ENCODE measurements at regions not wholly inside any gene's neighbourhood (a gene's known extent, or its start where the extent isn't known, plus 50 kb on each side); places are given as distances from the start of the nearest gene placed in this dataset.

DNA sequence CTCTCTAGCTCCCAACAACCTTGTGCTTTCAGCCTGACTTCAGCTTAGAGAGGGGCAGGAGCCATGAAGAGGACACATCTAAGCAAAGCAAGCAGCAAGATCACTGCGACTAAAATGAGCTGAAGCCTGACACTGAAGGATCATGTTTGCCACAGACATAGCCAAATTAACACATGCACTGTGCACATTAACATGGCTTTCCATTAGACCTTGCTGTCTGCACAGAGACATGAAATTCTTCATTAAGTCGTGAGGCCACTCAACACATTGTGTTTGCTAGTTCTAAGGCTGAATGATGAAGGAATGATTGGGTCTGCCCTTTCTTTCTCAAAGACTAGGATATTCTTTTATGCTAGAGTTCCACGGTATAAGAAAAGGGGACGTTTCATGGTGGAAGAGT, 558.3 kb upstream of the PSMD7 start:
- DNase-seq (ENCODE audit: low spot score in 2 of 2), result no peak
- TF ChIP-seq, protein P1, sequence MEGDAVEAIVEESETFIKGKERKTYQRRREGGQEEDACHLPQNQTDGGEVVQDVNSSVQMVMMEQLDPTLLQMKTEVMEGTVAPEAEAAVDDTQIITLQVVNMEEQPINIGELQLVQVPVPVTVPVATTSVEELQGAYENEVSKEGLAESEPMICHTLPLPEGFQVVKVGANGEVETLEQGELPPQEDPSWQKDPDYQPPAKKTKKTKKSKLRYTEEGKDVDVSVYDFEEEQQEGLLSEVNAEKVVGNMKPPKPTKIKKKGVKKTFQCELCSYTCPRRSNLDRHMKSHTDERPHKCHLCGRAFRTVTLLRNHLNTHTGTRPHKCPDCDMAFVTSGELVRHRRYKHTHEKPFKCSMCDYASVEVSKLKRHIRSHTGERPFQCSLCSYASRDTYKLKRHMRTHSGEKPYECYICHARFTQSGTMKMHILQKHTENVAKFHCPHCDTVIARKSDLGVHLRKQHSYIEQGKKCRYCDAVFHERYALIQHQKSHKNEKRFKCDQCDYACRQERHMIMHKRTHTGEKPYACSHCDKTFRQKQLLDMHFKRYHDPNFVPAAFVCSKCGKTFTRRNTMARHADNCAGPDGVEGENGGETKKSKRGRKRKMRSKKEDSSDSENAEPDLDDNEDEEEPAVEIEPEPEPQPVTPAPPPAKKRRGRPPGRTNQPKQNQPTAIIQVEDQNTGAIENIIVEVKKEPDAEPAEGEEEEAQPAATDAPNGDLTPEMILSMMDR (IDR thresholded peaks at IDR 0.05), result no peak
- TF ChIP-seq POLR2AphosphoS5 (IDR thresholded peaks at IDR 0.05), result no peak
- no peak for TF ChIP-seq EP300 (IDR thresholded peaks at IDR 0.05)
- no peak for TF ChIP-seq POLR2A (IDR thresholded peaks at IDR 0.05)
- Histone ChIP-seq H3K9me3 (no peaks in the 10 kb centered on the region), H3K36me3 (no peaks in the 10 kb centered on the region), H3K4me1 (no peaks in the 10 kb centered on the region), H3K27me3 (no peaks in the 10 kb centered on the region), H3K4me3 (no peak overlapping the region), H3K27ac (no peak overlapping the region)
- 85% methylated on average over 4 of the region's 4 CpGs for WGBS

DNA sequence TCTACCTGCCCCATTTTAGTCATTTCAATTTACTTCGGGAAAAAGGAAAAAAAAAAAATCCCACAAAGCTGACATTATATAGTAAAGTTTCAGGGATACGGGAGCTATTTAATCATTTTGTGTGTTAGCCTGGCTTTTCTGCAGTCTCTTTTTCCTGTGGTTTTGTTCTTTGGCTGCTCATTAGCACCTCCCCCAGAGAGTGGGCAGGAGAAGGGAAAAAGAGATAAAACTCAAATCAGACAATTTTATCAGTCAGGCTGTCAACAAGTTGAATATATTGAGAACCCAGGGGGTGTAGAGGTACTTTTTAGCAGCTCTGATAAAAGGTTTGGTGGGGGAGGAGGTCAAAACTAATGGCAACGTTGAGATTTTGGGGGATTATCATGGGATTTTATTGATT, 559.0 kb upstream of the PSMD7 start:
- TF ChIP-seq EP300 (IDR thresholded peaks at IDR 0.05), result no peak
- TF ChIP-seq POLR2AphosphoS5 (IDR thresholded peaks at IDR 0.05), result no peak
- TF ChIP-seq POLR2A (IDR thresholded peaks at IDR 0.05), result no peak
- TF ChIP-seq, protein P1 (IDR thresholded peaks at IDR 0.05), result no peak
- Histone ChIP-seq H3K9me3 (no peaks in the 10 kb centered on the region), H3K36me3 (no peaks in the 10 kb centered on the region), H3K27me3 (no peaks in the 10 kb centered on the region), H3K4me1 (no peaks in the 10 kb centered on the region), H3K4me3 (no peak overlapping the region), H3K27ac (no peak overlapping the region)
- DNase-seq (ENCODE audit: low spot score in 2 of 2), result no peak
- 67% methylated on average over 3 of the region's 3 CpGs for WGBS

DNA sequence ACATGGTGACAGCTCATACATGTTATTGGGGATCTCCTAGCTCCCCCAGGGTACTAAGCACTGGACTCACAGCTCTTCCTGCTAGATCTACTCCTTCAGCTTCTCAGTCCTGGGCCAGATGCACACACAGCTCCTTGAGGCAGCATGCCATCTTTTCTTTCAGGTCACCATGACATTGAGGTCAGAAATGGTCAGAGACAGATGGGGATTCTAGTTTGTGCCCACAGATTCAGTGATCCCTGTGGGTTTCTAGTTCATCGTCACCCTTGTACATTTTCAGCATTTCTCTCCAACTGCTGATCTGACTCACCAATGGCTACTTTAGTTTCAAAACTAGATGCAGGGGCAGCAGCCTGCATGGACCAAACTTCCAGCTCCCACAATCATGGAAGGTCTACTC, 560.7 kb upstream of the PSMD7 start:
- TF ChIP-seq, protein P1 (IDR thresholded peaks at IDR 0.05), result no peak
- no peak for TF ChIP-seq EP300 (IDR thresholded peaks at IDR 0.05)
- TF ChIP-seq POLR2AphosphoS5 (IDR thresholded peaks at IDR 0.05), result no peak
- TF ChIP-seq POLR2A (IDR thresholded peaks at IDR 0.05), result no peak

DNA sequence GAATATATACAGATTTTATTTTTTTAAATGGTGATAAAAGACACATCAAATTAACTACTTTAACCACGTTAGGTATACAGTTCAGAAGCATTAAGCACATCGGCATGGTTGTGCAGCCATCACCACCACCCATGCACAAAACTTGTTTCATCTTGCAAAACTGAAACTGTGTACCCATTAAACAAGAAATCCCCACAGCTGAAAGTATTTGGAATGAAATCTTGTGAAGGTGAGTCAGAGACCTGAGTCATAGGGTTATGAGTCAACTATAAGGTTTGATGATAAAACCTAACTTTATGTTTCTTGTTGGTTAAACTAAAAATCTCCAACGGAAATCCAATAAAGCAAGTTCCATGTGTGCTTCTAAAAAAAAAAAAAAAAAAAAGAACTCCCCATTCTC, 561.6 kb upstream of the PSMD7 start:
- Histone ChIP-seq H3K27ac (no peak overlapping the region), H3K4me1 (no peaks in the 10 kb centered on the region), H3K27me3 (no peaks in the 10 kb centered on the region), H3K9me3 (no peaks in the 10 kb centered on the region), H3K4me3 (no peak overlapping the region), H3K36me3 (no peaks in the 10 kb centered on the region)
- TF ChIP-seq POLR2AphosphoS5 (IDR thresholded peaks at IDR 0.05), result no peak
- TF ChIP-seq EP300 (IDR thresholded peaks at IDR 0.05), result no peak
- no peak for TF ChIP-seq POLR2A (IDR thresholded peaks at IDR 0.05)
- TF ChIP-seq, protein P1 (IDR thresholded peaks at IDR 0.05), result no peak
- WGBS, result 37% methylated on average over 3 of the region's 3 CpGs
- DNase-seq (ENCODE audit: low spot score in 2 of 2), result no peak

More for the DNA sequence above, 560.7 kb upstream of the PSMD7 start:
- Histone ChIP-seq H3K27me3 (no peaks in the 10 kb centered on the region), H3K4me1 (no peaks in the 10 kb centered on the region), H3K4me3 (no peak overlapping the region), H3K27ac (no peak overlapping the region), H3K9me3 (no peaks in the 10 kb centered on the region), H3K36me3 (no peaks in the 10 kb centered on the region)
- WGBS, result 78% methylated on average over 1 of the region's 1 CpG
- DNase-seq (ENCODE audit: low spot score in 2 of 2), result no peak

DNA sequence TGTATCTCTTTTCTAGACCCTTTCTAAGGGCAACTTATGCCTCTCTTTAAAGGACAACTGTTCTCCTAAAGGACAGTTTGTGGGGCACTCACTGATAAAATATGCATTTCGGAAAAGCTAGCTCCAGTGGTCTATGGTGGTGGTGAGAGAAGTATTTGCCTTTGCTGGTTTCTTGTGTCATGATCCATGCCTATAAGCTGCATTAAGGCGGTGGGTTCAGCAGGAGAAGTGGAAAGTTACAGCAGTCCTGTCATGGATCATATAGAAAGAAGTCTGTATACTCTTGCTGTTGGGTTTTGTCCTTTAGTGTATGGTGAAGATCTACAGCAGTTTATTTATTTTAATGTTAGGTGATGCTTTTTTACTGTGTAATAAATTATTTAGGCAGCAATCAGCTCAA, 563.9 kb upstream of the PSMD7 start:
- WGBS, result 100% methylated on average over 2 of the region's 2 CpGs

DNA sequence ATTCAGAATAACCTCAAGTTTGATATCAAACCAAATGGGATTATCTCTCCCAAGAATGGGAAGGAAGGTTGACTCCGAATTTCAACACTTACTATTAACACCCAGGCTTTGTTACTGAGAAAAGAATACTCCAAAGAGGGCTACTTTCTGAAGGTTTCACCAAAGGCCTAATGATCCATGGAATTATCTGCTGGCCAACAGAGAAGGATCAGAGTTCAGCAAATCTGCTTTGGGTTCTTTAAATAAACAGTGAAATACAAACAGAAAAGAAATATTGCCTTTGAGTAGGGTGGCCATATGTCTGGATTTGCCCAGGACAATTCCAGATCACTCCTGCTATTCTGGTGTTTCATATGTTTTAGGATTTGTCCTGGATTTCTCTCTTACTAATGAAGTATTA, 564.5 kb upstream of the PSMD7 start:
- no peak overlapping the region for H3K27ac ChIP-seq
- no peak overlapping the region for H3K4me3 ChIP-seq
- H3K27me3 ChIP-seq, result no peaks in the 10 kb centered on the region
- 95% methylated on average over 1 of the region's 1 CpG for WGBS
- no peaks in the 10 kb centered on the region for H3K4me1 ChIP-seq
- no peak for DNase-seq (ENCODE audit: low spot score in 2 of 2)
- TF ChIP-seq POLR2A (IDR thresholded peaks at IDR 0.05) (no peak), EP300 (IDR thresholded peaks at IDR 0.05) (no peak), POLR2AphosphoS5 (IDR thresholded peaks at IDR 0.05) (no peak)
- TF ChIP-seq, protein P1 (IDR thresholded peaks at IDR 0.05), result no peak
- H3K36me3 ChIP-seq, result no peaks in the 10 kb centered on the region
- H3K9me3 ChIP-seq, result no peaks in the 10 kb centered on the region

More for the DNA sequence above, 563.9 kb upstream of the PSMD7 start:
- Histone ChIP-seq H3K9me3 (no peaks in the 10 kb centered on the region), H3K36me3 (no peaks in the 10 kb centered on the region), H3K27me3 (no peaks in the 10 kb centered on the region), H3K27ac (no peak overlapping the region), H3K4me1 (no peaks in the 10 kb centered on the region), H3K4me3 (no peak overlapping the region)
- no peak for TF ChIP-seq EP300 (IDR thresholded peaks at IDR 0.05)
- no peak for DNase-seq (ENCODE audit: low spot score in 2 of 2)

Data from suprapubic skin (tissue), 4 donors.